GM23248 (cell line): ENCODE measurements at regions not wholly inside any gene's neighbourhood (a gene's known extent, or its start where the extent isn't known, plus 50 kb on each side); places are given as distances from the start of the nearest gene placed in this dataset.

ENCODE experiments used
- EZH2 ChIP-seq: fragments of 200-600 bp; sonication (generic); IDR thresholded peaks from 2 replicates; pipeline ENCODE4 v1.6.1; 2018; ENCODE audit warnings: antibody characterized with exemption, mild to moderate bottlenecking; ENCODE audit not compliant: insufficient read depth, poor library complexity, severe bottlenecking
- EZH2phosphoT487 ChIP-seq: fragments of 200-600 bp; sonication (generic); IDR thresholded peaks from 2 replicates; pipeline ENCODE4 v1.6.1; 2018; ENCODE audit warnings: antibody characterized with exemption, moderate library complexity, mild to moderate bottlenecking, low read depth; ENCODE audit not compliant: insufficient read depth

- TF ChIP-seq EZH2 (no peak), EZH2phosphoT487 (no peak)
These were observed 156.2 kb upstream of the LYZL1 start for GRCh38 chr10:29132551-29133111.
